ENCODE measurements at regions not wholly inside any gene's neighbourhood (a gene's known extent, or its start where the extent isn't known, plus 50 kb on each side); places are given as distances from the start of the nearest gene placed in this dataset.

DNA sequence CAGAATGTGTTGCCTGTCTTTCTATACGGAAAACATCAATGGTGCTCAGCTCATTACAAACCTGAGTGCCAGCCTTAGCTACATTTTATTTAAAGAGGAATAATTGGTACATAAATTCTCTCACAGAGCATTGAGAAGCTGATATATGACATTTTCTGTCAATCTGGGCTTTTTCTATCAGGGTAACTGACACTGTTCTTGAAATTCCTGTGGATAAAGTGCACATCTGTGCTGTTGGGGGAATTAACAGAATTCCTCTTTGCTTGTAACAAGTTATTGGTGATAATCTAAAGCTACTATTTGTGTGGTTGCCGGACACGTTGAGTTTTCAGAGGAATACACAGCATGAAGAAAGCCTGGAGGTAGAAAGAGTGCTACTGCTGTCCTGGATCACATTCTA is 668.6 kb downstream of the SORCS1 start:
- TF ChIP-seq CTCF (IDR thresholded peaks at IDR 0.05; ENCODE audit: low read depth, low read length) (no peak), EZH2phosphoT487 (IDR thresholded peaks at IDR 0.05; ENCODE audit: low read depth) (no peak)

Measured in OCI-LY3 (cell line).